HG03066 (cell line): ENCODE measurements at regions not wholly inside any gene's neighbourhood (a gene's known extent, or its start where the extent isn't known, plus 50 kb on each side); places are given as distances from the start of the nearest gene placed in this dataset.

Experiments
- ATAC-seq: cut with Tn5 transposase; IDR thresholded peaks from one replicate; pipeline ENCODE4 v1.9.1; 2021; ENCODE audit warnings: low read depth; ENCODE audit not compliant: unreplicated experiment

GRCh38 chr15:94673801-94674200 is 442.4 kb downstream of the MCTP2 start:
- ATAC-seq, result no peak

GRCh38 chr15:94674296-94674695 is 442.9 kb downstream of the MCTP2 start:
- no peak for ATAC-seq

GRCh38 chr15:94677202-94677790 is 445.9 kb downstream of the MCTP2 start:
- ATAC-seq, result no peak

- ATAC-seq, result no peak
Observed at GRCh38 chr15:94682171-94682570, 450.8 kb downstream of the MCTP2 start.

GRCh38 chr15:94683902-94684301 is 452.5 kb downstream of the MCTP2 start:
- no peak for ATAC-seq

- no peak for ATAC-seq
Observed at GRCh38 chr15:94691169-94691568, 459.8 kb downstream of the MCTP2 start.

GRCh38 chr15:94692710-94693109 is 461.3 kb downstream of the MCTP2 start:
- no peak for ATAC-seq

- no peak for ATAC-seq
Observed at GRCh38 chr15:94700211-94700610, 468.9 kb downstream of the MCTP2 start.

GRCh38 chr15:94701281-94701985 is 470.1 kb downstream of the MCTP2 start:
- ATAC-seq, result no peak

- ATAC-seq, result no peak
Observed at GRCh38 chr15:94703596-94703995, 472.2 kb downstream of the MCTP2 start.

GRCh38 chr15:94704421-94704820 is 473.1 kb downstream of the MCTP2 start:
- ATAC-seq, result no peak

- ATAC-seq, result no peak
Observed at GRCh38 chr15:94704946-94705345, 473.6 kb downstream of the MCTP2 start.

GRCh38 chr15:94709319-94709718 is 478.0 kb downstream of the MCTP2 start:
- no peak for ATAC-seq

GRCh38 chr15:94722024-94722636 is 490.8 kb downstream of the MCTP2 start:
- no peak for ATAC-seq

- no peak for ATAC-seq
Observed at GRCh38 chr15:94723801-94724200, 492.4 kb downstream of the MCTP2 start.

GRCh38 chr15:94731286-94731685 is 499.9 kb downstream of the MCTP2 start:
- ATAC-seq, result no peak

GRCh38 chr15:94734460-94734859 is 503.1 kb downstream of the MCTP2 start:
- ATAC-seq, result no peak

GRCh38 chr15:94736236-94736635 is 504.9 kb downstream of the MCTP2 start:
- ATAC-seq, result no peak

- ATAC-seq, result no peak
Observed at GRCh38 chr15:94739639-94740038, 508.3 kb downstream of the MCTP2 start.

GRCh38 chr15:94740469-94740868 is 509.1 kb downstream of the MCTP2 start:
- no peak for ATAC-seq

- ATAC-seq, result no peak
Observed at GRCh38 chr15:94743668-94744067, 512.3 kb downstream of the MCTP2 start.
